NOMO-1 treated with dmso at 0.1 percent for 144 hours (cell line): ENCODE measurements at regions not wholly inside any gene's neighbourhood (a gene's known extent, or its start where the extent isn't known, plus 50 kb on each side); places are given as distances from the start of the nearest gene placed in this dataset.
"Not testable (repeated sequence)": the region's sequence is repeated elsewhere in the genome, so short reads cannot be mapped to it uniquely, and the experiment has no call there.

ENCODE experiments used
- DNase-seq: peaks from one replicate; lab custom pipeline; 2025; ENCODE audit not compliant: unreplicated experiment; lab: John Stamatoyannopoulos, UW

- no peak for DNase-seq
These were observed 51.1 kb upstream of the JADE1 start for GRCh38 chr4:128758314-128758922.

- no peak for DNase-seq
These were observed 51.8 kb upstream of the JADE1 start for GRCh38 chr4:128757712-128758111.

- DNase-seq, result no peak
These were observed 58.1 kb upstream of the JADE1 start for GRCh38 chr4:128751354-128751753.

- not testable (repeated sequence) for DNase-seq
These were observed 67.8 kb upstream of the JADE1 start for GRCh38 chr4:128741748-128742147.

- DNase-seq, result no peak
These were observed 72.4 kb upstream of the JADE1 start for GRCh38 chr4:128737098-128737513.

- no peak for DNase-seq
These were observed 73.8 kb upstream of the JADE1 start for GRCh38 chr4:128735714-128736113.

- no peak for DNase-seq
These were observed 81.3 kb upstream of the JADE1 start for GRCh38 chr4:128728190-128728589.

GRCh38 chr4:128727658-128728057, 81.8 kb upstream of the JADE1 start:
- no peak for DNase-seq

GRCh38 chr4:128725405-128726055, 84.0 kb upstream of the JADE1 start:
- no peak for DNase-seq

- no peak for DNase-seq
These were observed 86.6 kb upstream of the JADE1 start for GRCh38 chr4:128722911-128723310.

GRCh38 chr4:128721896-128722295, 87.6 kb upstream of the JADE1 start:
- DNase-seq, result no peak

- no peak for DNase-seq
These were observed 89.2 kb upstream of the JADE1 start for GRCh38 chr4:128720270-128720669.

GRCh38 chr4:128718768-128719167, 90.7 kb upstream of the JADE1 start:
- DNase-seq, result no peak

GRCh38 chr4:128716338-128716737, 93.2 kb upstream of the JADE1 start:
- no peak for DNase-seq

GRCh38 chr4:128715616-128716015, 93.9 kb upstream of the JADE1 start:
- no peak for DNase-seq

- DNase-seq, result no peak
These were observed 98.1 kb upstream of the JADE1 start for GRCh38 chr4:128711361-128711760.

- DNase-seq, result no peak
These were observed 100.2 kb upstream of the JADE1 start for GRCh38 chr4:128709268-128709667.

GRCh38 chr4:128707864-128708263, 101.6 kb upstream of the JADE1 start:
- no peak for DNase-seq

- DNase-seq, result no peak
These were observed 105.6 kb upstream of the JADE1 start for GRCh38 chr4:128703948-128704347.

GRCh38 chr4:128700659-128701350, 108.7 kb upstream of the JADE1 start:
- DNase-seq, result no peak

- no peak for DNase-seq
These were observed 111.1 kb upstream of the JADE1 start for GRCh38 chr4:128698386-128698785.

GRCh38 chr4:128697323-128697722, 112.2 kb upstream of the JADE1 start:
- no peak for DNase-seq
